Renal cortex interstitium (tissue), 11 donors: ENCODE measurements at regions not wholly inside any gene's neighbourhood (a gene's known extent, or its start where the extent isn't known, plus 50 kb on each side); places are given as distances from the start of the nearest gene placed in this dataset.

Experiments used
- DNase-seq, 11 donors: peaks; one replicate each; pipeline ENCODE4 v3.0.0-alpha.2; 2013; ENCODE audit warnings: low read depth in 9 of 11, low spot score in 4 of 11; ENCODE audit errors: extremely low read depth in 1 of 11

GRCh38 chr12:5343711-5344110 is 88.2 kb upstream of the NTF3 start:
- DNase-seq, result no peak

- DNase-seq, result no peak
Measured at GRCh38 chr12:5344131-5344530, 87.8 kb upstream of the NTF3 start.

- no peak for DNase-seq
Measured at GRCh38 chr12:5345534-5345933, 86.4 kb upstream of the NTF3 start.

- DNase-seq, result no peak
Measured at GRCh38 chr12:5348057-5348456, 83.9 kb upstream of the NTF3 start.

- DNase-seq, result no peak
Measured at GRCh38 chr12:5348491-5348890, 83.4 kb upstream of the NTF3 start.

- no peak for DNase-seq
Measured at GRCh38 chr12:5364036-5364770, 67.7 kb upstream of the NTF3 start.

GRCh38 chr12:5369298-5369697 is 62.6 kb upstream of the NTF3 start:
- no peak for DNase-seq

GRCh38 chr12:5371631-5372030 is 60.3 kb upstream of the NTF3 start:
- DNase-seq, result no peak

- DNase-seq, result no peak
Measured at GRCh38 chr12:5374713-5375112, 57.2 kb upstream of the NTF3 start.

- DNase-seq, result no peak
Measured at GRCh38 chr12:5375547-5376295, 56.2 kb upstream of the NTF3 start.

GRCh38 chr12:5376591-5377207 is 55.2 kb upstream of the NTF3 start:
- no peak for DNase-seq

- peak; percentile 39 to 78 (median 62) for DNase-seq
Measured at GRCh38 chr12:5377997-5378592, 53.8 kb upstream of the NTF3 start.

GRCh38 chr12:5379749-5380496 is 52.0 kb upstream of the NTF3 start:
- no peak for DNase-seq
